ENCODE measurements at regions not wholly inside any gene's neighbourhood (a gene's known extent, or its start where the extent isn't known, plus 50 kb on each side); places are given as distances from the start of the nearest gene placed in this dataset.

- Histone ChIP-seq H3K4me3 (ENCODE audit: severe bottlenecking) (no peak overlapping the region), H3K27me3 (ENCODE audit: insufficient read depth, poor library complexity, severe bottlenecking) (no peaks in the 10 kb centered on the region), H3K27ac (ENCODE audit: poor library complexity, severe bottlenecking) (peak overlapping the region; percentile 94), H3K4me1 (ENCODE audit: insufficient read depth, poor library complexity, severe bottlenecking) (peaks cover 28% of the 10 kb centered on the region), H3K36me3 (ENCODE audit: low read depth) (no peaks in the 10 kb centered on the region), H3K9me3 (ENCODE audit: severe bottlenecking) (no peaks in the 10 kb centered on the region)
- no peak for DNase-seq (ENCODE audit: low spot score)
- TF ChIP-seq CTCF (IDR thresholded peaks at IDR 0.05; ENCODE audit: poor library complexity, severe bottlenecking): no peak
- ATAC-seq (ENCODE audit: low read depth): no peak
These were observed 288.0 kb downstream of the UACA start for GRCh38 chr15:70475407-70475781.

DNA sequence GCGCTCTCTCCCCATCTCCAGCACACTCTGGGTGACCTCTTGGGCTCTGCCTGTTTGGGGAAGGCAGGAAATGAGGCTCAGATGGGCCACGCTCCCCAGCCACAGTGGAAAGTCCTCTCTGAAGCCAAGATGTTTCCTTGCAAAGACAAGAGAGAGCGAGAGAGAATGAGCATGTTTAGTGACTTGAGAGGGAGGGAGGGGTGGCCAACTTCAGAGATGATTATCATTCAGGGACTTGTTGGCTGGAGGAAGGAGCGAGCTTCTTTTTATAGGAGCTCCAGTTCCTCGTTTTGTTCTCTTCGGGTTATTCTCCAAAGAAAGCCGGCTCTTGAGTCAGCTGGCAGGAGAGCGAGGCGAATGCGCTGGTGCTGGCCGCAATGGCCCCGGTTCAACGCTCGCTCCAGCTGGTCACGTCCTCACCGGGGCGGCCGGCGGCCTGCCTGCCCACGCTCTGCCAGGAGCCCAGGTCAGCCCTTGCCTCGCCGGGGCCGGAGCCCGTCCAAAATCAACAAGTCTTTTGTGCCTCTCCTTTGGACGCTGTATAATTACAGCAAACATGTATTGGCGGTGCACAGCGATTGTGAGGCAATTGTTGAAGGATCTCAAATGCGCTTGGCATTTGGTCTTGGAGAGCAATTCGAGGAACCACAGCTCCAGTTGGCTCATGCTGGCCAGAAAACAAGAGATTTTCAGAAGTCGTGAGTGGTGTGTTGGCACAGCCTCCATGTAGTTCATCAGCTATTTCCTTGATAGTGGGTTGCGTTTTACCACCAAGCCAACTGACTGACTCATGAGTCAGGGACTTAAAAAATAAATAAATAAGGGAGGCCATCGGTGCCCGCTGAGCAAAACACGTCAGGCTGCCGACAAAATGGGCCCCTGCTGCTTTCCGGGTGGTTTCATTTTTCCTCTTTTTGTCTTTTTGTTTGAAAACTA lies 288.6 kb downstream of the UACA start:
- no peak overlapping the region for H3K4me3 ChIP-seq (ENCODE audit: severe bottlenecking)
- ATAC-seq (ENCODE audit: low read depth): peak; percentile 86
- peaks cover 32% of the 10 kb centered on the region for H3K4me1 ChIP-seq (ENCODE audit: insufficient read depth, poor library complexity, severe bottlenecking)
- peak; percentile 15 for TF ChIP-seq CTCF (IDR thresholded peaks at IDR 0.05; ENCODE audit: poor library complexity, severe bottlenecking)
- no peaks in the 10 kb centered on the region for H3K9me3 ChIP-seq (ENCODE audit: severe bottlenecking)
- no peaks in the 10 kb centered on the region for H3K36me3 ChIP-seq (ENCODE audit: low read depth)
- DNase-seq (ENCODE audit: low spot score): peak; percentile 93
- peak overlapping the region; percentile 94 for H3K27ac ChIP-seq (ENCODE audit: poor library complexity, severe bottlenecking)
- no peaks in the 10 kb centered on the region for H3K27me3 ChIP-seq (ENCODE audit: insufficient read depth, poor library complexity, severe bottlenecking)

DNA sequence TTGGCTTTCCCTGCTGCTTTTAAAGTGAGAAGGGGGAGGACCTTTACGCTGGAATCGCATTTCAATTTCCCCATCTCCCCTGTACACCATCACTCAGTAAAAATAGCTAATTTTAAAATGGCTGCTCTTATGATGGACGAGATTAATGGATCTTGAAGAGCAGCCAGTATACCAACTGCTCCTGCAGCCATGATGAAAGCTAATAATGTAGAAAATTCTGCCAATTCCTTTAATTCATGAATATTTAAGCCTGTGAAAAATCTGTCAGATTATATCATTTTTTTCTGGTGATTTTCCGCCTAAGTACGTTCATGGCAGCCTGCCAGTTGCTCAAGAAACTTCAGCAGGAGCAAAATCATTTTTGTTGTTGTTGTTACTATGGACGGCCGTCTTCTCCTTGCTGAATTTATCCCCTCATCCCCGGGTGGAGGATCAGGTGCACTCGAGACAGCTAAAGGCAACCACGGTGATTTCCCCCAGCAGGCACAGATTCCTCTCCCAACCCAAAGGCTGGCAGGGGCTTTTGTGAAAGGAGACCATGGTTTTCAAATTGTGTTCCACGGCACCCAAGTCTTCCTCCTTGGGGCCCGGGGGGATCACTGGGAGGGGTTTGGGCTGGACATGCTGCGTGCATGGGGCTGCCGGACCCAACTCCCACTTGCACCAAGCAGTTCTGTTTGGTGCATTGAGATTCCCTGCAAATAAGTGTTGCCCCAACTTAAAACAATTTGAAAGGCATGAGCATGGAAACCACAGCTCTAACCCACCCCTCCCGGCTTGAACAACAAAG lies 289.6 kb downstream of the UACA start:
- Histone ChIP-seq H3K4me1 (ENCODE audit: insufficient read depth, poor library complexity, severe bottlenecking) (peaks cover 32% of the 10 kb centered on the region), H3K36me3 (ENCODE audit: low read depth) (no peaks in the 10 kb centered on the region), H3K27ac (ENCODE audit: poor library complexity, severe bottlenecking) (peak overlapping the region; percentile 94), H3K27me3 (ENCODE audit: insufficient read depth, poor library complexity, severe bottlenecking) (no peaks in the 10 kb centered on the region), H3K9me3 (ENCODE audit: severe bottlenecking) (no peaks in the 10 kb centered on the region), H3K4me3 (ENCODE audit: severe bottlenecking) (no peak overlapping the region)
- TF ChIP-seq CTCF (IDR thresholded peaks at IDR 0.05; ENCODE audit: poor library complexity, severe bottlenecking): no peak
- DNase-seq (ENCODE audit: low spot score) (no peak), ATAC-seq (ENCODE audit: low read depth) (no peak)

- peaks cover 32% of the 10 kb centered on the region for H3K4me1 ChIP-seq (ENCODE audit: insufficient read depth, poor library complexity, severe bottlenecking)
- no peak overlapping the region for H3K4me3 ChIP-seq (ENCODE audit: severe bottlenecking)
- H3K36me3 ChIP-seq (ENCODE audit: low read depth): no peaks in the 10 kb centered on the region
- no peak for ATAC-seq (ENCODE audit: low read depth)
- H3K27ac ChIP-seq (ENCODE audit: poor library complexity, severe bottlenecking): no peak overlapping the region
- no peaks in the 10 kb centered on the region for H3K9me3 ChIP-seq (ENCODE audit: severe bottlenecking)
- TF ChIP-seq CTCF (IDR thresholded peaks at IDR 0.05; ENCODE audit: poor library complexity, severe bottlenecking): no peak
- no peaks in the 10 kb centered on the region for H3K27me3 ChIP-seq (ENCODE audit: insufficient read depth, poor library complexity, severe bottlenecking)
- no peak for DNase-seq (ENCODE audit: low spot score)
These were observed 291.8 kb downstream of the UACA start for GRCh38 chr15:70471517-70471916.
